Loucy (cell line): ENCODE measurements at regions not wholly inside any gene's neighbourhood (a gene's known extent, or its start where the extent isn't known, plus 50 kb on each side); places are given as distances from the start of the nearest gene placed in this dataset.
"Not testable (repeated sequence)": the region's sequence is repeated elsewhere in the genome, so short reads cannot be mapped to it uniquely, and the experiment has no call there.

ENCODE experiments used
- H2AFZ ChIP-seq: fragments of 200-600 bp; sonication (generic); 2 replicates; pipeline ENCODE4 v1.6.0; 2016; ENCODE audit warnings: antibody characterized with exemption, mild to moderate bottlenecking, low read length, moderate library complexity
- H3F3A ChIP-seq: fragments of 200-600 bp; 2 replicates; pipeline ENCODE4 v1.6.0; 2016; ENCODE audit warnings: antibody characterized with exemption, low read depth, mild to moderate bottlenecking
- H3K27me3 ChIP-seq: fragments of 200-600 bp; sonication (generic); 2 replicates; pipeline ENCODE4 v1.6.1; 2014; ENCODE audit warnings: low read length, mild to moderate bottlenecking; ENCODE audit not compliant: insufficient read depth, poor library complexity, severe bottlenecking
- H3K36me3 ChIP-seq: fragments of 200-600 bp; sonication (generic); 2 replicates; pipeline ENCODE4 v1.6.1; 2016; ENCODE audit warnings: low read length; ENCODE audit not compliant: insufficient read depth
- H3K4me1 ChIP-seq: fragments of 200-600 bp; sonication (generic); 2 replicates; pipeline ENCODE4 v1.5.1; 2014; ENCODE audit warnings: low read length, mild to moderate bottlenecking; ENCODE audit not compliant: insufficient read depth, poor library complexity, severe bottlenecking
- H3K4me2 ChIP-seq: fragments of 200-600 bp; sonication (generic); 2 replicates; pipeline ENCODE4 v1.6.0; 2014; ENCODE audit warnings: antibody characterized with exemption, low read length, low read depth, mild to moderate bottlenecking; ENCODE audit not compliant: poor library complexity, severe bottlenecking
- H3K4me3 ChIP-seq: fragments of 200-600 bp; sonication (generic); 2 replicates; pipeline ENCODE4 v1.5.1; 2014; ENCODE audit warnings: low read length, mild to moderate bottlenecking, mixed read lengths; ENCODE audit not compliant: poor library complexity, severe bottlenecking
- H3K79me2 ChIP-seq: fragments of 200-600 bp; sonication (generic); 2 replicates; pipeline ENCODE4 v1.6.1; 2014; ENCODE audit warnings: low read length; ENCODE audit not compliant: insufficient read depth
- H3K9ac ChIP-seq: fragments of 200-600 bp; sonication (generic); 2 replicates; pipeline ENCODE4 v1.6.0; 2014; ENCODE audit warnings: mild to moderate bottlenecking, low read depth, low read length, moderate library complexity; ENCODE audit not compliant: poor library complexity, severe bottlenecking
- H3K9me2 ChIP-seq: fragments of 200-600 bp; sonication (generic); replicated peaks from 2 replicates; pipeline ENCODE4 v1.6.1; 2016; ENCODE audit warnings: low read depth, low read length, mixed read lengths
- H3K9me3 ChIP-seq: fragments of 200-600 bp; sonication (generic); 2 replicates; pipeline ENCODE4 v1.6.1; 2014; ENCODE audit warnings: mild to moderate bottlenecking, antibody characterized with exemption, low read length, low read depth; ENCODE audit not compliant: insufficient read depth
- H4K20me1 ChIP-seq: fragments of 200-600 bp; sonication (generic); 2 replicates; pipeline ENCODE4 v1.6.0; 2014; ENCODE audit warnings: antibody characterized with exemption, low read length, mild to moderate bottlenecking; ENCODE audit not compliant: insufficient read depth, poor library complexity, severe bottlenecking
- CTCF ChIP-seq: fragments of 200-600 bp; sonication (generic); conservative IDR thresholded peaks from 2 replicates; pipeline ENCODE4 v1.5.1; 2014; ENCODE audit warnings: mild to moderate bottlenecking, antibody characterized with exemption, low read length
- EZH2phosphoT487 ChIP-seq: fragments of 200-600 bp; IDR thresholded peaks from 2 replicates; pipeline ENCODE4 v1.6.1; 2018; ENCODE audit warnings: antibody characterized with exemption, mild to moderate bottlenecking, moderate library complexity, borderline replicate concordance

DNA sequence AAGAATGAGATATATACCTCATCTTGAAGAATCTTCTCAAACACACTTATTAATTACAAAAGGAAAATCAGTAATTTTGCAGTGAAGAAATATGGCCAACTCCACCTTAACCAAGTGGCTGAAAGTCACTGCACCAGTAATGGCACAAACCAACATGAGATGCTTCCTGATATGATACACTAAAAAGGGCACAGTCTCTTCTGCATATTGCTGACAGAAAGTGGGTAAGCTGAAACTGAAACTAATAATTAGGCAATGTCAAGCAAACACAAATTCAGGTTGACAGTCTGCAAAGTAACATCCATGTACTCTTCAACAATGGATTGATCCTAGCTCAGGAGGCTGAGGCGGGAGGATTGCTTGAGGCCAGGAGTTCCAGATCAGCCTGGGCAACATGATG lies 56.1 kb downstream of the ZNF22 start:
- H3K4me3 ChIP-seq, H3K9ac ChIP-seq, H3K79me2 ChIP-seq, H4K20me1 ChIP-seq, H3K36me3 ChIP-seq, H3K4me2 ChIP-seq, H3K9me3 ChIP-seq, H3K4me1 ChIP-seq, H3K9me2 ChIP-seq, H3K27me3 ChIP-seq, H3F3A ChIP-seq: not testable (repeated sequence)
- peak overlapping the region; percentile 38; the same call in 1 of the 2 replicates for H2AFZ ChIP-seq

GRCh38 chr10:45058580-45058979 lies 57.9 kb downstream of the ZNF22 start:
- Histone ChIP-seq H3K9ac (no peak overlapping the region), H2AFZ (no peak overlapping the region), H3K36me3 (no peaks in the 10 kb centered on the region), H3K4me2 (no peak overlapping the region), H3K4me3 (no peak overlapping the region), H3K9me2 (no peaks in the 10 kb centered on the region), H3F3A (no peaks in the 10 kb centered on the region), H4K20me1 (no peaks in the 10 kb centered on the region), H3K79me2 (no peaks in the 10 kb centered on the region), H3K4me1 (no peaks in the 10 kb centered on the region), H3K9me3 (no peaks in the 10 kb centered on the region), H3K27me3 (no peaks in the 10 kb centered on the region)
- TF ChIP-seq EZH2phosphoT487 (no peak), CTCF (no peak)

GRCh38 chr10:45058992-45059561 lies 58.4 kb downstream of the ZNF22 start:
- TF ChIP-seq EZH2phosphoT487, result no peak
- TF ChIP-seq CTCF, result no peak
- H3K4me1 ChIP-seq, result no peaks in the 10 kb centered on the region
- H2AFZ ChIP-seq, result no peak overlapping the region
- no peak overlapping the region for H3K4me2 ChIP-seq
- no peaks in the 10 kb centered on the region for H3K79me2 ChIP-seq
- H3K27me3 ChIP-seq, result no peaks in the 10 kb centered on the region
- H3K4me3 ChIP-seq, result no peak overlapping the region
- no peaks in the 10 kb centered on the region for H3K36me3 ChIP-seq
- no peaks in the 10 kb centered on the region for H3K9me3 ChIP-seq
- H3F3A ChIP-seq, result no peaks in the 10 kb centered on the region
- no peaks in the 10 kb centered on the region for H3K9me2 ChIP-seq
- no peaks in the 10 kb centered on the region for H4K20me1 ChIP-seq
- no peak overlapping the region for H3K9ac ChIP-seq

DNA sequence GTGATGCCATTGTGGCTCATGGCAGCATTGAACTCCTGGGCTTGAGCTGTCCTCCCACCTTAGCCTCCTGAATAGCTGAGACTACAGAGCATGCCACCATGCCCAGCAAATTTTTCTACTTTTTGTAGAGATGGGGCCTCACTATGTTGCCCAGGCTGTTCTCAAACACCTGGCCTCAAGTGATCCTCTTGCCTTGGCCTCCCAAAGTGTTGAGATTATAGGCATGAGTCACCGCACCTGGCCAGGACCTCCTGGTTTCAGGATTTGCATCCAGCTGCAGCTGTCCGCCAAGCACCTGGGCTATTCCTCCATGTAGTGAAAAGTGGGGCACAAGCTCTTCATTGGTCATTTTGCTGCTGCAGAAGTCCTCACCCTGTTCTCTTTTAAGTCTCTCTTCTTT lies 58.9 kb downstream of the ZNF22 start:
- no peak overlapping the region for H3K4me2 ChIP-seq
- H3K9me3 ChIP-seq, result no peaks in the 10 kb centered on the region
- H3K9ac ChIP-seq, result no peak overlapping the region
- no peak overlapping the region for H2AFZ ChIP-seq
- H3K4me1 ChIP-seq, result no peaks in the 10 kb centered on the region
- H3F3A ChIP-seq, result no peaks in the 10 kb centered on the region
- H3K9me2 ChIP-seq, result no peaks in the 10 kb centered on the region
- no peak overlapping the region for H3K4me3 ChIP-seq
- no peaks in the 10 kb centered on the region for H3K27me3 ChIP-seq
- no peaks in the 10 kb centered on the region for H3K36me3 ChIP-seq
- TF ChIP-seq CTCF (no peak), EZH2phosphoT487 (no peak)
- H3K79me2 ChIP-seq, result no peaks in the 10 kb centered on the region
- no peaks in the 10 kb centered on the region for H4K20me1 ChIP-seq
